Peyer's patch (tissue), 4 donors: ENCODE measurements at regions not wholly inside any gene's neighbourhood (a gene's known extent, or its start where the extent isn't known, plus 50 kb on each side); places are given as distances from the start of the nearest gene placed in this dataset.

Experiments used
- DNase-seq, 3 donors: peaks; one replicate each; pipeline ENCODE4 v3.0.0-alpha.2; 2017 to 2019
- H3K27ac ChIP-seq, 4 donors: fragments of 200-600 bp; sonication (generic); one replicate each; pipeline ENCODE4 v1.5.1; 2016 to 2019
- H3K27me3 ChIP-seq, 2 donors: fragments of 200-600 bp; sonication (generic); one replicate each; pipeline ENCODE4 v1.5.1; 2019
- H3K36me3 ChIP-seq, 3 donors: fragments of 200-600 bp; sonication (generic); one replicate each; pipeline ENCODE4 v1.5.1; 2016 to 2019
- H3K4me1 ChIP-seq, 4 donors: fragments of 200-600 bp; sonication (generic); one replicate each; pipeline ENCODE4 v1.5.1; 2016 to 2019
- H3K4me3 ChIP-seq, 4 donors: fragments of 200-600 bp; sonication (generic); 1 replicate in 3 of 4; 2 replicates in 1 of 4; pipeline ENCODE4 v1.5.1; 2016 to 2019; ENCODE audit warnings: mild to moderate bottlenecking in 1 of 4
- H3K9me3 ChIP-seq, 4 donors: fragments of 200-600 bp; sonication (generic); one replicate each; pipeline ENCODE4 v1.5.1; 2016 to 2019; ENCODE audit warnings: mild to moderate bottlenecking in 1 of 4
- CTCF ChIP-seq, 6 experiments: fragments of 450-650 bp in 4 of 6; fragments of 200-600 bp in 2 of 6; sonication (generic) in 1 of 6; IDR thresholded peaks; one replicate each; pipeline ENCODE4 v1.5.1; 2017 to 2019; ENCODE audit warnings: antibody characterized with exemption in 6 of 6, mild to moderate bottlenecking in 3 of 6, moderate library complexity in 1 of 6
- POLR2A ChIP-seq, 2 donors: fragments of 450-650 bp; IDR thresholded peaks; one replicate each; pipeline ENCODE4 v1.5.1; 2017; ENCODE audit warnings: antibody characterized with exemption in 2 of 2, mild to moderate bottlenecking in 2 of 2, moderate library complexity in 2 of 2

- no peak overlapping the region for H3K27ac ChIP-seq
- peaks cover 0 to 12% (median 0%) of the 10 kb centered on the region in 4 donors for H3K4me1 ChIP-seq
- no peaks in the 10 kb centered on the region for H3K36me3 ChIP-seq
- no peak for TF ChIP-seq CTCF (IDR thresholded peaks at IDR 0.05)
- TF ChIP-seq POLR2A (IDR thresholded peaks at IDR 0.05) = no peak
- DNase-seq = no peak
- no peaks in the 10 kb centered on the region for H3K9me3 ChIP-seq
- H3K4me3 ChIP-seq = peak overlapping the region in 2 of 4 donors; percentile 30 to 38
- no peaks in the 10 kb centered on the region for H3K27me3 ChIP-seq
Measured at GRCh38 chr6:41470029-41470330, 76.2 kb upstream of the FOXP4 start.

- no peak for DNase-seq
- Histone ChIP-seq H3K4me3 (peak overlapping the region in 2 of 4 donors; percentile 30 to 38), H3K27me3 (no peaks in the 10 kb centered on the region), H3K4me1 (peaks cover 0 to 12% (median 0%) of the 10 kb centered on the region in 4 donors), H3K9me3 (no peaks in the 10 kb centered on the region), H3K36me3 (no peaks in the 10 kb centered on the region), H3K27ac (no peak overlapping the region)
- TF ChIP-seq CTCF (IDR thresholded peaks at IDR 0.05) (no peak), POLR2A (IDR thresholded peaks at IDR 0.05) (no peak)
Measured at GRCh38 chr6:41470331-41471063, 75.7 kb upstream of the FOXP4 start.

GRCh38 chr6:41471064-41471895 lies 74.9 kb upstream of the FOXP4 start:
- H3K9me3 ChIP-seq = no peaks in the 10 kb centered on the region
- TF ChIP-seq POLR2A (IDR thresholded peaks at IDR 0.05) (no peak), CTCF (IDR thresholded peaks at IDR 0.05) (no peak)
- H3K36me3 ChIP-seq = no peaks in the 10 kb centered on the region
- no peak for DNase-seq
- H3K27me3 ChIP-seq = no peaks in the 10 kb centered on the region
- H3K27ac ChIP-seq = no peak overlapping the region
- H3K4me1 ChIP-seq = peaks cover 0 to 12% (median 0%) of the 10 kb centered on the region in 4 donors
- no peak overlapping the region for H3K4me3 ChIP-seq

GRCh38 chr6:41474213-41474933 lies 71.8 kb upstream of the FOXP4 start:
- no peaks in the 10 kb centered on the region for H3K27me3 ChIP-seq
- H3K4me1 ChIP-seq = peaks cover 0 to 12% (median 0%) of the 10 kb centered on the region in 4 donors
- no peak for DNase-seq
- H3K9me3 ChIP-seq = no peaks in the 10 kb centered on the region
- H3K27ac ChIP-seq = no peak overlapping the region
- TF ChIP-seq CTCF (IDR thresholded peaks at IDR 0.05) (no peak), POLR2A (IDR thresholded peaks at IDR 0.05) (no peak)
- no peak overlapping the region for H3K4me3 ChIP-seq
- H3K36me3 ChIP-seq = no peaks in the 10 kb centered on the region

- no peaks in the 10 kb centered on the region for H3K9me3 ChIP-seq
- no peaks in the 10 kb centered on the region for H3K27me3 ChIP-seq
- H3K36me3 ChIP-seq = no peaks in the 10 kb centered on the region
- no peak for TF ChIP-seq POLR2A (IDR thresholded peaks at IDR 0.05)
- no peak for TF ChIP-seq CTCF (IDR thresholded peaks at IDR 0.05)
- no peak for DNase-seq
- peaks cover 0 to 7% (median 0%) of the 10 kb centered on the region in 4 donors for H3K4me1 ChIP-seq
- H3K4me3 ChIP-seq = no peak overlapping the region
- no peak overlapping the region for H3K27ac ChIP-seq
Measured at GRCh38 chr6:41475164-41475563, 71.0 kb upstream of the FOXP4 start.
